Type B pancreatic cell (in vitro differentiated cells): ENCODE measurements at regions not wholly inside any gene's neighbourhood (a gene's known extent, or its start where the extent isn't known, plus 50 kb on each side); places are given as distances from the start of the nearest gene placed in this dataset.

Experiments
- DNase-seq: peaks from one replicate; pipeline ENCODE4 v3.0.0; 2021; ENCODE audit warnings: mixed read lengths; ENCODE audit not compliant: unreplicated experiment; ENCODE audit errors: extremely low spot score
- H3K27ac Mint-ChIP-seq: 2 replicates; pipeline ENCODE4 v1.8.0; 2021; ENCODE audit warnings: mild to moderate bottlenecking, mixed read lengths
- H3K27me3 Mint-ChIP-seq: 2 replicates; pipeline ENCODE4 v1.8.0; 2021; ENCODE audit warnings: mixed read lengths
- H3K36me3 Mint-ChIP-seq: 2 replicates; pipeline ENCODE4 v1.8.0; 2021; ENCODE audit warnings: mixed read lengths
- H3K4me1 Mint-ChIP-seq: one replicate; pipeline ENCODE4 v1.8.0; 2021; ENCODE audit warnings: mixed read lengths; ENCODE audit not compliant: unreplicated experiment
- H3K4me3 Mint-ChIP-seq: 2 replicates; pipeline ENCODE4 v1.8.0; 2021; ENCODE audit warnings: mild to moderate bottlenecking, mixed read lengths
- H3K9me3 Mint-ChIP-seq: 2 replicates; pipeline ENCODE4 v1.8.0; 2021; ENCODE audit warnings: mixed read lengths
- CTCF ChIP-seq: fragments of 200-600 bp; sonication (generic); conservative IDR thresholded peaks from 2 replicates; pipeline ENCODE4 v1.5.0; 2021; ENCODE audit warnings: antibody characterized with exemption, mild to moderate bottlenecking

GRCh38 chr3:30129765-30130164, 476.6 kb upstream of the TGFBR2 start:
- H3K9me3 Mint-ChIP-seq, result no peaks in the 10 kb centered on the region
- H3K27me3 Mint-ChIP-seq, result no peaks in the 10 kb centered on the region
- no peak for TF ChIP-seq CTCF
- no peak for DNase-seq
- no peak overlapping the region for H3K4me3 Mint-ChIP-seq
- no peaks in the 10 kb centered on the region for H3K4me1 Mint-ChIP-seq
- no peak overlapping the region for H3K27ac Mint-ChIP-seq
- H3K36me3 Mint-ChIP-seq, result no peaks in the 10 kb centered on the region

DNA sequence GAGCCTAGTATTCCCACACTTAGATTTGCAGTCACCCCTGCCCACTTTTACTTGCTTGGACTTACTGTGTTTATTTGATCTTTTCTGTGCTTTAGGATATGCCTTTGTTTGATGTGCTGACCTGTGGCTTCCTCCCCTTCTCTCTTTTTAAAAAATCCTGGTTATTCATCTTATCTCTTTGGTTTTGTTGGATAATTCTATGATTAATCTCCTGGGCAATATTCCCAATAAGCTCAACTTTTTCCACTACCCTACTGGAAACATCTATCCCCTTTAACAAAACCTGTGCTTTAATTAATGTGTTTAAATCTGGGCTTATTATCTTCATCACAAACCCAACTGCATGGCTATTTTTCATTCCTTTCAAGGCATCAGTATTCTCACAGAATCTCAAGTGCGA, 476.0 kb upstream of the TGFBR2 start:
- no peak for DNase-seq
- Mint-ChIP-seq H3K27ac (no peak overlapping the region), H3K27me3 (no peaks in the 10 kb centered on the region), H3K36me3 (no peaks in the 10 kb centered on the region), H3K9me3 (no peaks in the 10 kb centered on the region), H3K4me1 (no peaks in the 10 kb centered on the region), H3K4me3 (no peak overlapping the region)
- TF ChIP-seq CTCF, result no peak

- Mint-ChIP-seq H3K36me3 (no peaks in the 10 kb centered on the region), H3K9me3 (no peaks in the 10 kb centered on the region), H3K27ac (no peak overlapping the region), H3K4me1 (no peaks in the 10 kb centered on the region), H3K27me3 (no peaks in the 10 kb centered on the region), H3K4me3 (no peak overlapping the region)
- DNase-seq, result no peak
- TF ChIP-seq CTCF, result no peak
Measured at GRCh38 chr3:30131191-30131590, 475.2 kb upstream of the TGFBR2 start.

DNA sequence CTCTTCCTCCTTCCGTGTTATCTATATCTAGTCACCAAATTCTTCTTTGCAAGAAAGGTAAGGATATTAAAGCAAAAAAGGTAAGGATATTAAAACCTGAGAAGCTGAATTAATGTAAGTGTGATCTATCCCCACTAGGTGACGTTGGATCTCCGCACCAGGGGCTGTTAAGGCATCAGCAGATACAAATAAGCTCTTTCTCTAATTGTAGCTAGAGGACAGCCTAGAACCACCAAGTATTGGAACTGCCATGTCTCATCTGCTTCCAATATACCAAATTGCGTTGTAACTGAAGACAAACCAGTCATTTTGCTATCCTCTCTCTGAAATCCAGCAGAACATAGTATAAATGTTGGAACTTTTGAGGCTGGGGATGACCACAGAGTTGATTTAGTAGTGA, 471.2 kb upstream of the TGFBR2 start:
- H3K4me1 Mint-ChIP-seq, result no peaks in the 10 kb centered on the region
- H3K36me3 Mint-ChIP-seq, result no peaks in the 10 kb centered on the region
- H3K4me3 Mint-ChIP-seq, result no peak overlapping the region
- no peak for DNase-seq
- no peak overlapping the region for H3K27ac Mint-ChIP-seq
- H3K27me3 Mint-ChIP-seq, result no peaks in the 10 kb centered on the region
- H3K9me3 Mint-ChIP-seq, result no peaks in the 10 kb centered on the region
- TF ChIP-seq CTCF, result no peak

DNA sequence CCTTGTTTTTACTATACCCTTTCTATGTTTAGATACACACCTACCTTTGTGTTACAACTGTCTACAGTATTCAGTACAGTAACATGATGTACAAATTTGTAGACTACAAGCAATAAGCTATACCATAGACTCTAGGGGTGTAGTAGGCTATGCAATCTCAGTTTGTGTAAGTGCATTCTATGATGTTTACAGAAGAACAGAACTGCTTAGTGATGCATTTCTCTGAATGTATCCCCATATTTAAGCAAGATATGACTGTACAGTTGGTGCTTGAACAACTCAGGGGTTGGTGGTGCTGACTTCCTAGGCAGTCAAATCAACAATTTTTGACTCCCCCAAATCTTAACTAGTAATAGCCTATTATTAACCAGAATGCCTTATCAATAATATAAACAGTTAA, 467.1 kb upstream of the TGFBR2 start:
- TF ChIP-seq CTCF, result no peak
- Mint-ChIP-seq H3K4me3 (no peak overlapping the region), H3K4me1 (peaks cover 4% of the 10 kb centered on the region), H3K27ac (no peak overlapping the region), H3K36me3 (no peaks in the 10 kb centered on the region), H3K9me3 (no peaks in the 10 kb centered on the region), H3K27me3 (no peaks in the 10 kb centered on the region)
- no peak for DNase-seq
